ENCODE measurements at regions not wholly inside any gene's neighbourhood (a gene's known extent, or its start where the extent isn't known, plus 50 kb on each side); places are given as distances from the start of the nearest gene placed in this dataset.
"Not testable (repeated sequence)": the region's sequence is repeated elsewhere in the genome, so short reads cannot be mapped to it uniquely, and the experiment has no call there.

- not testable (repeated sequence) for H3K27me3 ChIP-seq (ENCODE audit: control insufficient read depth in 1 of 2, insufficient read depth in 2 of 2, low read length in 2 of 2); H3K4me1 ChIP-seq (ENCODE audit: control insufficient read depth in 2 of 2, insufficient read depth in 2 of 2, low read length in 1 of 2); H3K36me3 ChIP-seq (ENCODE audit: control insufficient read depth in 2 of 2, insufficient read depth in 2 of 2, low read length in 1 of 2); H3K27ac ChIP-seq (ENCODE audit: low read depth in 2 of 2, low read length in 1 of 2); H3K9me3 ChIP-seq (ENCODE audit: control insufficient read depth in 2 of 2, insufficient read depth in 1 of 2, low read depth in 1 of 2, low read length in 1 of 2); H3K4me3 ChIP-seq (ENCODE audit: low read depth in 1 of 2, low read length in 2 of 2)
- WGBS, 2 donors, result 75 to 77% methylated on average over 6 of the region's 6 CpGs
These were observed 542.7 kb upstream of the SEMA6A start for GRCh38 chr5:117117314-117117713.

- WGBS, 2 donors, result 86 to 88% methylated on average over 2 of the region's 2 CpGs
- no peaks in the 10 kb centered on the region for H3K27me3 ChIP-seq (ENCODE audit: control insufficient read depth in 1 of 2, insufficient read depth in 2 of 2, low read length in 2 of 2)
- no peak overlapping the region for H3K4me3 ChIP-seq (ENCODE audit: low read depth in 1 of 2, low read length in 2 of 2)
- no peaks in the 10 kb centered on the region for H3K4me1 ChIP-seq (ENCODE audit: control insufficient read depth in 2 of 2, insufficient read depth in 2 of 2, low read length in 1 of 2)
- H3K36me3 ChIP-seq (ENCODE audit: control insufficient read depth in 2 of 2, insufficient read depth in 2 of 2, low read length in 1 of 2), result no peaks in the 10 kb centered on the region
- no peak overlapping the region for H3K27ac ChIP-seq (ENCODE audit: low read depth in 2 of 2, low read length in 1 of 2)
- no peaks in the 10 kb centered on the region for H3K9me3 ChIP-seq (ENCODE audit: control insufficient read depth in 2 of 2, insufficient read depth in 1 of 2, low read depth in 1 of 2, low read length in 1 of 2)
These were observed 535.9 kb upstream of the SEMA6A start for GRCh38 chr5:117110548-117110947.

GRCh38 chr5:117107859-117108258 is 533.2 kb upstream of the SEMA6A start:
- no peaks in the 10 kb centered on the region for H3K36me3 ChIP-seq (ENCODE audit: control insufficient read depth in 2 of 2, insufficient read depth in 2 of 2, low read length in 1 of 2)
- no peak overlapping the region for H3K27ac ChIP-seq (ENCODE audit: low read depth in 2 of 2, low read length in 1 of 2)
- H3K9me3 ChIP-seq (ENCODE audit: control insufficient read depth in 2 of 2, insufficient read depth in 1 of 2, low read depth in 1 of 2, low read length in 1 of 2), result no peaks in the 10 kb centered on the region
- H3K4me3 ChIP-seq (ENCODE audit: low read depth in 1 of 2, low read length in 2 of 2), result no peak overlapping the region
- H3K27me3 ChIP-seq (ENCODE audit: control insufficient read depth in 1 of 2, insufficient read depth in 2 of 2, low read length in 2 of 2), result no peaks in the 10 kb centered on the region
- 62 to 77% methylated on average over 3 of the region's 3 CpGs for WGBS, 2 donors
- no peaks in the 10 kb centered on the region for H3K4me1 ChIP-seq (ENCODE audit: control insufficient read depth in 2 of 2, insufficient read depth in 2 of 2, low read length in 1 of 2)

- WGBS, 2 donors, result 59 to 60% methylated on average over 4 of the region's 4 CpGs
- no peaks in the 10 kb centered on the region for H3K4me1 ChIP-seq (ENCODE audit: control insufficient read depth in 2 of 2, insufficient read depth in 2 of 2, low read length in 1 of 2)
- no peaks in the 10 kb centered on the region for H3K9me3 ChIP-seq (ENCODE audit: control insufficient read depth in 2 of 2, insufficient read depth in 1 of 2, low read depth in 1 of 2, low read length in 1 of 2)
- no peak overlapping the region for H3K4me3 ChIP-seq (ENCODE audit: low read depth in 1 of 2, low read length in 2 of 2)
- H3K36me3 ChIP-seq (ENCODE audit: control insufficient read depth in 2 of 2, insufficient read depth in 2 of 2, low read length in 1 of 2), result no peaks in the 10 kb centered on the region
- no peaks in the 10 kb centered on the region for H3K27me3 ChIP-seq (ENCODE audit: control insufficient read depth in 1 of 2, insufficient read depth in 2 of 2, low read length in 2 of 2)
- no peak overlapping the region for H3K27ac ChIP-seq (ENCODE audit: low read depth in 2 of 2, low read length in 1 of 2)
These were observed 529.1 kb upstream of the SEMA6A start for GRCh38 chr5:117103703-117104102.

- Histone ChIP-seq H3K9me3 (ENCODE audit: control insufficient read depth in 2 of 2, insufficient read depth in 1 of 2, low read depth in 1 of 2, low read length in 1 of 2) (no peaks in the 10 kb centered on the region), H3K27me3 (ENCODE audit: control insufficient read depth in 1 of 2, insufficient read depth in 2 of 2, low read length in 2 of 2) (no peaks in the 10 kb centered on the region), H3K4me3 (ENCODE audit: low read depth in 1 of 2, low read length in 2 of 2) (no peak overlapping the region), H3K36me3 (ENCODE audit: control insufficient read depth in 2 of 2, insufficient read depth in 2 of 2, low read length in 1 of 2) (no peaks in the 10 kb centered on the region), H3K4me1 (ENCODE audit: control insufficient read depth in 2 of 2, insufficient read depth in 2 of 2, low read length in 1 of 2) (no peaks in the 10 kb centered on the region), H3K27ac (ENCODE audit: low read depth in 2 of 2, low read length in 1 of 2) (no peak overlapping the region)
These were observed 528.0 kb upstream of the SEMA6A start for GRCh38 chr5:117102591-117102990.

GRCh38 chr5:117100176-117100575 is 525.6 kb upstream of the SEMA6A start:
- no peaks in the 10 kb centered on the region for H3K36me3 ChIP-seq (ENCODE audit: control insufficient read depth in 2 of 2, insufficient read depth in 2 of 2, low read length in 1 of 2)
- no peaks in the 10 kb centered on the region for H3K27me3 ChIP-seq (ENCODE audit: control insufficient read depth in 1 of 2, insufficient read depth in 2 of 2, low read length in 2 of 2)
- no peaks in the 10 kb centered on the region for H3K4me1 ChIP-seq (ENCODE audit: control insufficient read depth in 2 of 2, insufficient read depth in 2 of 2, low read length in 1 of 2)
- H3K9me3 ChIP-seq (ENCODE audit: control insufficient read depth in 2 of 2, insufficient read depth in 1 of 2, low read depth in 1 of 2, low read length in 1 of 2), result no peaks in the 10 kb centered on the region
- no peak overlapping the region for H3K27ac ChIP-seq (ENCODE audit: low read depth in 2 of 2, low read length in 1 of 2)
- WGBS, 2 donors, result 88 to 96% methylated on average over 1 of the region's 1 CpG
- H3K4me3 ChIP-seq (ENCODE audit: low read depth in 1 of 2, low read length in 2 of 2), result no peak overlapping the region

GRCh38 chr5:117098094-117098493 is 523.5 kb upstream of the SEMA6A start:
- Histone ChIP-seq H3K27me3 (ENCODE audit: control insufficient read depth in 1 of 2, insufficient read depth in 2 of 2, low read length in 2 of 2) (no peaks in the 10 kb centered on the region), H3K4me1 (ENCODE audit: control insufficient read depth in 2 of 2, insufficient read depth in 2 of 2, low read length in 1 of 2) (no peaks in the 10 kb centered on the region), H3K9me3 (ENCODE audit: control insufficient read depth in 2 of 2, insufficient read depth in 1 of 2, low read depth in 1 of 2, low read length in 1 of 2) (no peaks in the 10 kb centered on the region), H3K4me3 (ENCODE audit: low read depth in 1 of 2, low read length in 2 of 2) (no peak overlapping the region), H3K36me3 (ENCODE audit: control insufficient read depth in 2 of 2, insufficient read depth in 2 of 2, low read length in 1 of 2) (no peaks in the 10 kb centered on the region), H3K27ac (ENCODE audit: low read depth in 2 of 2, low read length in 1 of 2) (no peak overlapping the region)
- WGBS, 2 donors, result 85 to 93% methylated on average over 3 of the region's 3 CpGs

GRCh38 chr5:117095346-117096332 is 521.0 kb upstream of the SEMA6A start:
- H3K36me3 ChIP-seq (ENCODE audit: control insufficient read depth in 2 of 2, insufficient read depth in 2 of 2, low read length in 1 of 2), result no peaks in the 10 kb centered on the region
- H3K4me3 ChIP-seq (ENCODE audit: low read depth in 1 of 2, low read length in 2 of 2), result no peak overlapping the region
- no peak overlapping the region for H3K27ac ChIP-seq (ENCODE audit: low read depth in 2 of 2, low read length in 1 of 2)
- no peaks in the 10 kb centered on the region for H3K27me3 ChIP-seq (ENCODE audit: control insufficient read depth in 1 of 2, insufficient read depth in 2 of 2, low read length in 2 of 2)
- no peaks in the 10 kb centered on the region for H3K9me3 ChIP-seq (ENCODE audit: control insufficient read depth in 2 of 2, insufficient read depth in 1 of 2, low read depth in 1 of 2, low read length in 1 of 2)
- H3K4me1 ChIP-seq (ENCODE audit: control insufficient read depth in 2 of 2, insufficient read depth in 2 of 2, low read length in 1 of 2), result no peaks in the 10 kb centered on the region
- WGBS, 2 donors, result 75 to 83% methylated on average over 10 of the region's 10 CpGs

GRCh38 chr5:117094114-117094815 is 519.6 kb upstream of the SEMA6A start:
- Histone ChIP-seq H3K4me3 (ENCODE audit: low read depth in 1 of 2, low read length in 2 of 2) (no peak overlapping the region), H3K4me1 (ENCODE audit: control insufficient read depth in 2 of 2, insufficient read depth in 2 of 2, low read length in 1 of 2) (no peaks in the 10 kb centered on the region), H3K9me3 (ENCODE audit: control insufficient read depth in 2 of 2, insufficient read depth in 1 of 2, low read depth in 1 of 2, low read length in 1 of 2) (no peaks in the 10 kb centered on the region), H3K27ac (ENCODE audit: low read depth in 2 of 2, low read length in 1 of 2) (no peak overlapping the region), H3K27me3 (ENCODE audit: control insufficient read depth in 1 of 2, insufficient read depth in 2 of 2, low read length in 2 of 2) (no peaks in the 10 kb centered on the region), H3K36me3 (ENCODE audit: control insufficient read depth in 2 of 2, insufficient read depth in 2 of 2, low read length in 1 of 2) (no peaks in the 10 kb centered on the region)
- WGBS, 2 donors, result 96 to 97% methylated on average over 17 of the region's 17 CpGs
